ENCODE measurements at regions not wholly inside any gene's neighbourhood (a gene's known extent, or its start where the extent isn't known, plus 50 kb on each side); places are given as distances from the start of the nearest gene placed in this dataset.

DNA sequence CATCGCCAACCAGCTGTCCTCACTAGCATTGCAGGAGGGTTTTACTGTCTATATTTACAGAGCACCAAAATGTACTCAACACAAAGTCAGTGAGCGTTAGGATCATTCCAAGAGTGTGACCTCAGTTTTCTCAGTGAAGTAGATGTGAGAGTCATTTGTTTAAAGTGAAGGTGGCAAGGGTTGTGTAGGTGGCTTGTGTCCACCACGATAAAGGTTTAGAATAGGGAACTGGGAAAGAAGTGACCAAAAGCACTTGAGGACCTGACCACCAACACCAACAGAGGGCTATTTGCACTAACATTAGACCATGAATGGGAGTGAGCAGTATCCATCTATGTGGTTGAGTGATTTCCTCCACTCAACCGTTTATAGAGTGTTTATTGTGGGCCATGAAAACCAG lies 152.5 kb upstream of the POU2AF2 start:
- no peaks in the 10 kb centered on the region for H3K36me3 Mint-ChIP-seq
- no peak for DNase-seq (ENCODE audit: low spot score)
- POLR2A ChIA-PET, result no interaction called here

DNA sequence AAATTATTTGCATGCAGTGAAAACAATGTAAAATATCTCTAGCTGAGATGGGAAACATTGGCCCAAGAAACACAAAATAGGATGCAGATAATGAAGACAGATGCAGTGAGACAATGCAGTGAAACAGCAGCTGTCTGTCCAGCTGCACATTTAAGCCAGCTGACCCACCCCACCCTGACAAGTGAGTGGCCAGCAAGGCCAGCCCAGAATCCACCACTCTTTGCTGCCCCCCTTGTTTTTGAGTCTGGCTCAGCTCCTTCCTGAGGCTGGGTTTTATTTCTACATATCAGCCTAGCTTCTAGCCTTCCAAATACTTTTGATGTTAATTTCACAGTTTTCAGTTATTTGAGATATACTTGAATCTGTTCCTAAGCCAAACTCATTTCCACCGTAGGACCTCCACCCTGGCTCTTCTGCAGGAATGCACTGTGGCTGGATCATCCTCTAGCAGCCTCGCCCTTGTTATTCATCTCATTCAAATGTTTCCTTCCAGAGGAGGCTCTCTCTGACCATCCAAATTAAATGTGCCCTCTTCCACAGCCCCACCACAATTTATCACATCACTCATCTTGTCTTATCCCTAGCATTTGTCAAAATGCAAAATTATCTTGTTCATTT lies 154.1 kb upstream of the POU2AF2 start:
- Mint-ChIP-seq H3K36me3 (no peaks in the 10 kb centered on the region), H3K27ac (no peak overlapping the region), H3K27me3 (ENCODE audit: low read depth) (no peaks in the 10 kb centered on the region), H3K9me3 (0 out of 2 replicates have a peak, but pooled peaks cover 6% of the 10 kb centered on the region), H3K4me1 (peaks cover 5% of the 10 kb centered on the region; the same call in 1 of the 2 replicates), H3K4me3 (no peak overlapping the region)
- ChIA-PET POLR2A (no interaction called here), CTCF (no interaction called here)
- no peak for DNase-seq (ENCODE audit: low spot score)
- no peak for ATAC-seq
- TF ChIP-seq, protein P1, sequence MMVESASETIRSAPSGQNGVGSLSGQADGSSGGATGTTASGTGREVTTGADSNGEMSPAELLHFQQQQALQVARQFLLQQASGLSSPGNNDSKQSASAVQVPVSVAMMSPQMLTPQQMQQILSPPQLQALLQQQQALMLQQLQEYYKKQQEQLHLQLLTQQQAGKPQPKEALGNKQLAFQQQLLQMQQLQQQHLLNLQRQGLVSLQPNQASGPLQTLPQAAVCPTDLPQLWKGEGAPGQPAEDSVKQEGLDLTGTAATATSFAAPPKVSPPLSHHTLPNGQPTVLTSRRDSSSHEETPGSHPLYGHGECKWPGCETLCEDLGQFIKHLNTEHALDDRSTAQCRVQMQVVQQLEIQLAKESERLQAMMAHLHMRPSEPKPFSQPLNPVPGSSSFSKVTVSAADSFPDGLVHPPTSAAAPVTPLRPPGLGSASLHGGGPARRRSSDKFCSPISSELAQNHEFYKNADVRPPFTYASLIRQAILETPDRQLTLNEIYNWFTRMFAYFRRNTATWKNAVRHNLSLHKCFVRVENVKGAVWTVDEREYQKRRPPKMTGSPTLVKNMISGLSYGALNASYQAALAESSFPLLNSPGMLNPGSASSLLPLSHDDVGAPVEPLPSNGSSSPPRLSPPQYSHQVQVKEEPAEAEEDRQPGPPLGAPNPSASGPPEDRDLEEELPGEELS (CRISPR knock-in tag; IDR thresholded peaks at IDR 0.05), result no peak
- TF ChIP-seq NFYB (CRISPR knock-in tag; conservative IDR thresholded peaks at IDR 0.05; ENCODE audit: low read depth) (no peak), JAZF1 (CRISPR knock-in tag; IDR thresholded peaks at IDR 0.05) (no peak), GABPB1 (CRISPR knock-in tag; IDR thresholded peaks at IDR 0.05) (no peak), SP1 (CRISPR knock-in tag; conservative IDR thresholded peaks at IDR 0.05) (no peak), CREB1 (CRISPR knock-in tag; IDR thresholded peaks at IDR 0.05) (no peak), GRHL2 (CRISPR knock-in tag; IDR thresholded peaks at IDR 0.05; ENCODE audit: insufficient replicate concordance, severe bottlenecking) (no peak), FOXJ3 (CRISPR knock-in tag; IDR thresholded peaks at IDR 0.05; ENCODE audit: borderline replicate concordance) (no peak), NR3C1 (CRISPR knock-in tag; conservative IDR thresholded peaks at IDR 0.05; ENCODE audit: low read depth) (no peak), SMAD3 (CRISPR knock-in tag; IDR thresholded peaks at IDR 0.05; ENCODE audit: borderline replicate concordance) (no peak)
- TF ChIP-seq, protein P2, sequence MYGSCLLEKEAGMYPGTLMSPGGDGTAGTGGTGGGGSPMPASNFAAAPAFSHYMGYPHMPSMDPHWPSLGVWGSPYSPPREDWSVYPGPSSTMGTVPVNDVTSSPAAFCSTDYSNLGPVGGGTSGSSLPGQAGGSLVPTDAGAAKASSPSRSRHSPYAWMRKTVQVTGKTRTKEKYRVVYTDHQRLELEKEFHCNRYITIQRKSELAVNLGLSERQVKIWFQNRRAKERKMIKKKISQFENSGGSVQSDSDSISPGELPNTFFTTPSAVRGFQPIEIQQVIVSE (CRISPR knock-in tag; IDR thresholded peaks at IDR 0.05; ENCODE audit: borderline replicate concordance), result no peak
- TF ChIP-seq, protein P3, sequence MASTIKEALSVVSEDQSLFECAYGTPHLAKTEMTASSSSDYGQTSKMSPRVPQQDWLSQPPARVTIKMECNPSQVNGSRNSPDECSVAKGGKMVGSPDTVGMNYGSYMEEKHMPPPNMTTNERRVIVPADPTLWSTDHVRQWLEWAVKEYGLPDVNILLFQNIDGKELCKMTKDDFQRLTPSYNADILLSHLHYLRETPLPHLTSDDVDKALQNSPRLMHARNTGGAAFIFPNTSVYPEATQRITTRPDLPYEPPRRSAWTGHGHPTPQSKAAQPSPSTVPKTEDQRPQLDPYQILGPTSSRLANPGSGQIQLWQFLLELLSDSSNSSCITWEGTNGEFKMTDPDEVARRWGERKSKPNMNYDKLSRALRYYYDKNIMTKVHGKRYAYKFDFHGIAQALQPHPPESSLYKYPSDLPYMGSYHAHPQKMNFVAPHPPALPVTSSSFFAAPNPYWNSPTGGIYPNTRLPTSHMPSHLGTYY (CRISPR knock-in tag; IDR thresholded peaks at IDR 0.05), result no peak
- TF ChIP-seq, protein P4, sequence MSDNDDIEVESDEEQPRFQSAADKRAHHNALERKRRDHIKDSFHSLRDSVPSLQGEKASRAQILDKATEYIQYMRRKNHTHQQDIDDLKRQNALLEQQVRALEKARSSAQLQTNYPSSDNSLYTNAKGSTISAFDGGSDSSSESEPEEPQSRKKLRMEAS (CRISPR knock-in tag; IDR thresholded peaks at IDR 0.05), result no peak
- TF ChIP-seq, protein P5, sequence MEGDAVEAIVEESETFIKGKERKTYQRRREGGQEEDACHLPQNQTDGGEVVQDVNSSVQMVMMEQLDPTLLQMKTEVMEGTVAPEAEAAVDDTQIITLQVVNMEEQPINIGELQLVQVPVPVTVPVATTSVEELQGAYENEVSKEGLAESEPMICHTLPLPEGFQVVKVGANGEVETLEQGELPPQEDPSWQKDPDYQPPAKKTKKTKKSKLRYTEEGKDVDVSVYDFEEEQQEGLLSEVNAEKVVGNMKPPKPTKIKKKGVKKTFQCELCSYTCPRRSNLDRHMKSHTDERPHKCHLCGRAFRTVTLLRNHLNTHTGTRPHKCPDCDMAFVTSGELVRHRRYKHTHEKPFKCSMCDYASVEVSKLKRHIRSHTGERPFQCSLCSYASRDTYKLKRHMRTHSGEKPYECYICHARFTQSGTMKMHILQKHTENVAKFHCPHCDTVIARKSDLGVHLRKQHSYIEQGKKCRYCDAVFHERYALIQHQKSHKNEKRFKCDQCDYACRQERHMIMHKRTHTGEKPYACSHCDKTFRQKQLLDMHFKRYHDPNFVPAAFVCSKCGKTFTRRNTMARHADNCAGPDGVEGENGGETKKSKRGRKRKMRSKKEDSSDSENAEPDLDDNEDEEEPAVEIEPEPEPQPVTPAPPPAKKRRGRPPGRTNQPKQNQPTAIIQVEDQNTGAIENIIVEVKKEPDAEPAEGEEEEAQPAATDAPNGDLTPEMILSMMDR (IDR thresholded peaks at IDR 0.05), result no peak

More for the DNA sequence above, 152.5 kb upstream of the POU2AF2 start:
- Mint-ChIP-seq H3K4me3 (no peak overlapping the region), H3K27me3 (ENCODE audit: low read depth) (no peaks in the 10 kb centered on the region; the same call in 1 of the 2 replicates), H3K9me3 (0 out of 2 replicates have a peak, but pooled peaks cover 6% of the 10 kb centered on the region), H3K27ac (no peak overlapping the region), H3K4me1 (peaks cover 12% of the 10 kb centered on the region)
- TF ChIP-seq CBFB (CRISPR knock-in tag; IDR thresholded peaks at IDR 0.05; ENCODE audit: low read depth) (no peak), ZNF219 (CRISPR knock-in tag; IDR thresholded peaks at IDR 0.05; ENCODE audit: borderline replicate concordance) (no peak), NR2C2 (CRISPR knock-in tag; IDR thresholded peaks at IDR 0.05) (no peak), USF1 (CRISPR knock-in tag; IDR thresholded peaks at IDR 0.05) (no peak), SMAD4 (CRISPR knock-in tag; IDR thresholded peaks at IDR 0.05) (no peak), ZNF138 (CRISPR knock-in tag; conservative IDR thresholded peaks at IDR 0.05) (no peak), ATF1 (CRISPR knock-in tag; IDR thresholded peaks at IDR 0.05) (no peak), ZNF232 (CRISPR knock-in tag; IDR thresholded peaks at IDR 0.05) (no peak), ZNF423 (CRISPR knock-in tag; IDR thresholded peaks at IDR 0.05) (no peak)
- TF ChIP-seq, protein P6, sequence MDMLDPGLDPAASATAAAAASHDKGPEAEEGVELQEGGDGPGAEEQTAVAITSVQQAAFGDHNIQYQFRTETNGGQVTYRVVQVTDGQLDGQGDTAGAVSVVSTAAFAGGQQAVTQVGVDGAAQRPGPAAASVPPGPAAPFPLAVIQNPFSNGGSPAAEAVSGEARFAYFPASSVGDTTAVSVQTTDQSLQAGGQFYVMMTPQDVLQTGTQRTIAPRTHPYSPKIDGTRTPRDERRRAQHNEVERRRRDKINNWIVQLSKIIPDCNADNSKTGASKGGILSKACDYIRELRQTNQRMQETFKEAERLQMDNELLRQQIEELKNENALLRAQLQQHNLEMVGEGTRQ (CRISPR knock-in tag; IDR thresholded peaks at IDR 0.05), result no peak
- TF ChIP-seq, protein P2 (CRISPR knock-in tag; IDR thresholded peaks at IDR 0.05; ENCODE audit: borderline replicate concordance), result no peak
- TF ChIP-seq, protein P7, sequence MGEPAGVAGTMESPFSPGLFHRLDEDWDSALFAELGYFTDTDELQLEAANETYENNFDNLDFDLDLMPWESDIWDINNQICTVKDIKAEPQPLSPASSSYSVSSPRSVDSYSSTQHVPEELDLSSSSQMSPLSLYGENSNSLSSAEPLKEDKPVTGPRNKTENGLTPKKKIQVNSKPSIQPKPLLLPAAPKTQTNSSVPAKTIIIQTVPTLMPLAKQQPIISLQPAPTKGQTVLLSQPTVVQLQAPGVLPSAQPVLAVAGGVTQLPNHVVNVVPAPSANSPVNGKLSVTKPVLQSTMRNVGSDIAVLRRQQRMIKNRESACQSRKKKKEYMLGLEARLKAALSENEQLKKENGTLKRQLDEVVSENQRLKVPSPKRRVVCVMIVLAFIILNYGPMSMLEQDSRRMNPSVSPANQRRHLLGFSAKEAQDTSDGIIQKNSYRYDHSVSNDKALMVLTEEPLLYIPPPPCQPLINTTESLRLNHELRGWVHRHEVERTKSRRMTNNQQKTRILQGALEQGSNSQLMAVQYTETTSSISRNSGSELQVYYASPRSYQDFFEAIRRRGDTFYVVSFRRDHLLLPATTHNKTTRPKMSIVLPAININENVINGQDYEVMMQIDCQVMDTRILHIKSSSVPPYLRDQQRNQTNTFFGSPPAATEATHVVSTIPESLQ (CRISPR knock-in tag; IDR thresholded peaks at IDR 0.05), result no peak
- CTCF ChIA-PET, result no interaction called here
- ATAC-seq, result no peak
